Osteocyte (in vitro differentiated cells): ENCODE measurements at regions not wholly inside any gene's neighbourhood (a gene's known extent, or its start where the extent isn't known, plus 50 kb on each side); places are given as distances from the start of the nearest gene placed in this dataset.

Source experiments
- DNase-seq: peaks from one replicate; pipeline ENCODE4 v3.0.0; 2021; ENCODE audit warnings: mixed read lengths; ENCODE audit not compliant: unreplicated experiment; ENCODE audit errors: extremely low spot score
- H3K27ac Mint-ChIP-seq: one replicate; pipeline ENCODE4 v1.8.0; 2021; ENCODE audit warnings: mild to moderate bottlenecking, mixed read lengths; ENCODE audit not compliant: unreplicated experiment
- H3K27me3 Mint-ChIP-seq: one replicate; pipeline ENCODE4 v1.8.0; 2021; ENCODE audit warnings: mixed read lengths; ENCODE audit not compliant: unreplicated experiment
- H3K36me3 Mint-ChIP-seq: one replicate; pipeline ENCODE4 v1.8.0; 2021; ENCODE audit warnings: mixed read lengths; ENCODE audit not compliant: unreplicated experiment
- H3K4me1 Mint-ChIP-seq: one replicate; pipeline ENCODE4 v1.8.0; 2021; ENCODE audit warnings: mixed read lengths; ENCODE audit not compliant: unreplicated experiment
- H3K4me3 Mint-ChIP-seq: one replicate; pipeline ENCODE4 v1.8.0; 2021; ENCODE audit warnings: mild to moderate bottlenecking, moderate library complexity, mixed read lengths; ENCODE audit not compliant: unreplicated experiment
- H3K9me3 Mint-ChIP-seq: one replicate; pipeline ENCODE4 v1.8.0; 2021; ENCODE audit warnings: mixed read lengths; ENCODE audit not compliant: unreplicated experiment
- TF ChIP-seq, protein P1 (sequence below): fragments of 200-600 bp; sonication (generic); IDR thresholded peaks from 2 replicates; pipeline ENCODE4 v1.5.0; 2021; ENCODE audit warnings: antibody characterized with exemption, mild to moderate bottlenecking, moderate library complexity

DNA sequence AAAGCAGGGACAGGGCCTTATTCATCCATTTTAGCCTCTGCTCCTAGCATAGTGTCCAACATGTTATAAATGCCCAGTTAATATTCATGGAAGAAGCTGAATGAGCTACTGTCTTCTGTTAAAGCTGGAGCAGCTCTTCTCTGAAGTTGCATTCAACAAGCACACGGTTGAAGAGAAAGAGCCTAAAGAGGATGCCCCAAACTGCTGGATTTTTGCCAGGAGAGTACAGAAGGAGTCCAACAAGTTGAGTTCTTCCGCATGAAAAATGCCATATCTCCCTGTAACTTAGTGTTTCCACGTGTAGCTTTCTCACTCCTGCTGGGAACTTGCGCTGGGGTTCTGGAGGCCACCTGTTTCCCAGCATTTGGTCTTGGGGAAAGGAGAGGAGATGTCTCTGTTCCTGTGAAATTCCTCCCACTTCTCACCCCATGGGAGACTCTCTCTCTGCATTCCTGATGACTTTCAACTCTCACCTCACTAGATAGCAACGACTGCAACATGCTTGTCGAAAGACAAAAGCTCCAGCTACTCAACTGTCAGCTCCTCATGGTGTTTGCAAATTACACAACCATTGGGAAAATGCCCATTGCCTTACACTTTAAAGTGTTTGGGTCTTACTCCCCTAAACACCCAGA is 122.8 kb downstream of the KIF4B start:
- no peak for DNase-seq
- Mint-ChIP-seq H3K36me3 (no peaks in the 10 kb centered on the region), H3K4me3 (no peak overlapping the region), H3K27me3 (peaks cover 34% of the 10 kb centered on the region), H3K4me1 (no peaks in the 10 kb centered on the region), H3K27ac (no peak overlapping the region), H3K9me3 (no peaks in the 10 kb centered on the region)
- TF ChIP-seq, protein P1, sequence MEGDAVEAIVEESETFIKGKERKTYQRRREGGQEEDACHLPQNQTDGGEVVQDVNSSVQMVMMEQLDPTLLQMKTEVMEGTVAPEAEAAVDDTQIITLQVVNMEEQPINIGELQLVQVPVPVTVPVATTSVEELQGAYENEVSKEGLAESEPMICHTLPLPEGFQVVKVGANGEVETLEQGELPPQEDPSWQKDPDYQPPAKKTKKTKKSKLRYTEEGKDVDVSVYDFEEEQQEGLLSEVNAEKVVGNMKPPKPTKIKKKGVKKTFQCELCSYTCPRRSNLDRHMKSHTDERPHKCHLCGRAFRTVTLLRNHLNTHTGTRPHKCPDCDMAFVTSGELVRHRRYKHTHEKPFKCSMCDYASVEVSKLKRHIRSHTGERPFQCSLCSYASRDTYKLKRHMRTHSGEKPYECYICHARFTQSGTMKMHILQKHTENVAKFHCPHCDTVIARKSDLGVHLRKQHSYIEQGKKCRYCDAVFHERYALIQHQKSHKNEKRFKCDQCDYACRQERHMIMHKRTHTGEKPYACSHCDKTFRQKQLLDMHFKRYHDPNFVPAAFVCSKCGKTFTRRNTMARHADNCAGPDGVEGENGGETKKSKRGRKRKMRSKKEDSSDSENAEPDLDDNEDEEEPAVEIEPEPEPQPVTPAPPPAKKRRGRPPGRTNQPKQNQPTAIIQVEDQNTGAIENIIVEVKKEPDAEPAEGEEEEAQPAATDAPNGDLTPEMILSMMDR: no peak

DNA sequence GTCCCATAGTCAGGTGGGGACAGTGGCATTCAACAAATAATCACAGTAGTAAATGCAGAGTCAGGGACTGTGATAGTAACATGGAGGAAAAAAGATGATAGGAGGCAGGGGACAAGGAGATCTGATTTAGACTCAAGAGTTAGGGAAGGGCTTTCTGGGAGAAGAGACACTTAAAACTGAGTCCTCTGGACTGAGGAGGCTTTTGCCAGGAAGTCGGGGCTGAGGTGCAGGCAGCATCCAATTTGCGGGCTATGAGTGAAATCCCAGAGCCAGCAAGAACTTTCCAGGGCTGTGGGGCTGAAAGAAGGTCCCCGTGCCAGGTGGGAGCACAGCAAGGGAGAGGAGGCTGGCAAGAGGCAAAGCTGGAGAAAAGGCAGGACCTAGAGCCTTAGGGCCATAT is 124.1 kb downstream of the KIF4B start:
- no peaks in the 10 kb centered on the region for H3K4me1 Mint-ChIP-seq
- no peak overlapping the region for H3K4me3 Mint-ChIP-seq
- no peaks in the 10 kb centered on the region for H3K36me3 Mint-ChIP-seq
- peaks cover 29% of the 10 kb centered on the region for H3K27me3 Mint-ChIP-seq
- no peak overlapping the region for H3K27ac Mint-ChIP-seq
- no peak for DNase-seq
- H3K9me3 Mint-ChIP-seq: no peaks in the 10 kb centered on the region
- TF ChIP-seq, protein P1: no peak

DNA sequence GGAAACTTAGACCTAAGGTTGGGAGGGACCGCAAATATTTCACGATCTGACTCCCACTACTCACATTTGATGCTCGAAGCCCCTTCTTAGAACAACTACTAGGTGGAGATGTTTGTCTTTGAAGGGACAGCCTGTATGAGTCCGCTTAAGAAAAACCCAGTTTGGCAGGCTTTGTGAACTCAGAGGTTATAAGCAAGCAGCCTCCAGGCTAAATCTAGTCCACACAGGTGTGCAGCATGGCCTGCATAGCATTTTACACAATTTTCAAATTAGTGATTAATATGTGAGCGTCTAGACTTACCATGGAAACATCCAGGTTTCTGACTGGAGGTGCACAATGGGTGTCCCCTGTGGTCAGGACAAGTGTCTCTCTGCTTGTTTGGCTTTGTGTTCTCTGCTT is 127.1 kb downstream of the KIF4B start:
- H3K4me3 Mint-ChIP-seq: no peak overlapping the region

DNA sequence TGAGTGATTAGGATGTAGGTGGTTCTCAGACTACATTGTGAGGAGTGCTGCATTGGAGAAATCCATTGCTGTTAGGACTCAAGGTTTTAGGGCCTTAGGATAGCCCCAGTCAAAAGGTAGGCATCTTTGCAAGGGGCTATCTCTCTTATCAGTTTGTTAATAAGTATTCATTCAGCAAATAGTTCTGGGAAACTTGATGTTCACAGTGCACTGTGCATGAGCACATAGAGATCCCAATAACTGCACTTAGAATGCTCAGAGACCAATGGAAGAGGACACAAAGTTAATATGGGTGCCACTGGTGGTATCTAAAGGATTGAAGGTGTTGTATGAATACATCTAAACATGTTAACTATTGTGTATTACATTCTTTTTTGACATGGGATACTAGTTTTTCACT is 131.4 kb downstream of the KIF4B start:
- H3K27ac Mint-ChIP-seq: no peak overlapping the region
- H3K4me3 Mint-ChIP-seq: no peak overlapping the region
- H3K27me3 Mint-ChIP-seq: peaks cover 17% of the 10 kb centered on the region
- H3K9me3 Mint-ChIP-seq: no peaks in the 10 kb centered on the region
- no peaks in the 10 kb centered on the region for H3K4me1 Mint-ChIP-seq
- no peak for DNase-seq
- H3K36me3 Mint-ChIP-seq: no peaks in the 10 kb centered on the region
- TF ChIP-seq, protein P1: no peak

More for the DNA sequence above, 127.1 kb downstream of the KIF4B start:
- H3K9me3 Mint-ChIP-seq: no peaks in the 10 kb centered on the region
- no peaks in the 10 kb centered on the region for H3K36me3 Mint-ChIP-seq
- TF ChIP-seq, protein P1: no peak
- peaks cover 34% of the 10 kb centered on the region for H3K27me3 Mint-ChIP-seq
- DNase-seq: no peak
- no peaks in the 10 kb centered on the region for H3K4me1 Mint-ChIP-seq
- H3K27ac Mint-ChIP-seq: no peak overlapping the region

DNA sequence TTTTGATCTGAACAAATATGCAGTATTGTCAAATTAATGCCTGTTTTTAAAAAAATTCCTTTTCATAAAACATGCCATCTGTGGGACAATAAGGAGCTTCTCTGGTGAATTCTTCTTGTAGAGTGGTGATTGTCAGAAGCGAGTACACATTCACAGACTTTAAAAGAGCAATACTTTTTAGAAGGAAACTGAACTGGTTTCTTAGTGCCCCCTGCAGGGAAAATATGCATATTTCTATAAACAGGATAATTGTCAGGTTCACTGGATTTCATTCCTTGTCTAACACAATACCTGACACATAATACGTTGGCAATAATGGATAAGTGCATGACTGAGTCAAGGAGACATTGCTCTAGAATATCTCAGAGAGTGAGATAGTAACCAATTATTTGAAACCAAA is 133.7 kb downstream of the KIF4B start:
- H3K27me3 Mint-ChIP-seq: peaks cover 13% of the 10 kb centered on the region
- H3K4me1 Mint-ChIP-seq: no peaks in the 10 kb centered on the region
- DNase-seq: no peak
- no peaks in the 10 kb centered on the region for H3K9me3 Mint-ChIP-seq
- H3K36me3 Mint-ChIP-seq: no peaks in the 10 kb centered on the region
- no peak overlapping the region for H3K27ac Mint-ChIP-seq
- TF ChIP-seq, protein P1: peak; percentile 29
- H3K4me3 Mint-ChIP-seq: no peak overlapping the region
